Muscle of back (tissue), 3 donors: ENCODE measurements at regions not wholly inside any gene's neighbourhood (a gene's known extent, or its start where the extent isn't known, plus 50 kb on each side); places are given as distances from the start of the nearest gene placed in this dataset.
"Not testable (repeated sequence)": the region's sequence is repeated elsewhere in the genome, so short reads cannot be mapped to it uniquely, and the experiment has no call there.

Experiments
- DNase-seq, 3 donors: peaks; one replicate each; pipeline versions ENCODE4 v3.0.0 to v3.0.0-alpha.2; 2013

- no peak for DNase-seq
Observed at GRCh38 chr2:101610750-101611315, 86.7 kb upstream of the MAP4K4 start.

GRCh38 chr2:101609433-101609832, 88.1 kb upstream of the MAP4K4 start:
- no peak for DNase-seq

- DNase-seq = no peak
Observed at GRCh38 chr2:101608408-101609310, 88.8 kb upstream of the MAP4K4 start.

GRCh38 chr2:101597347-101597944, 100.1 kb upstream of the MAP4K4 start:
- DNase-seq = peak; percentile 70 to 80 (median 78)

- DNase-seq = no peak
Observed at GRCh38 chr2:101596333-101596732, 101.2 kb upstream of the MAP4K4 start.

- DNase-seq = no peak
Observed at GRCh38 chr2:101587251-101587650, 110.3 kb upstream of the MAP4K4 start.

GRCh38 chr2:101583861-101584260, 108.9 kb upstream of the RFX8 start:
- no peak for DNase-seq

GRCh38 chr2:101581675-101582299, 106.9 kb upstream of the RFX8 start:
- no peak for DNase-seq

GRCh38 chr2:101580528-101580927, 105.6 kb upstream of the RFX8 start:
- no peak for DNase-seq

GRCh38 chr2:101578671-101579070, 103.8 kb upstream of the RFX8 start:
- no peak for DNase-seq

- not testable (repeated sequence) for DNase-seq
Observed at GRCh38 chr2:101578135-101578534, 103.2 kb upstream of the RFX8 start.

- peak in 1 of 3 donors; percentile 55 for DNase-seq
Observed at GRCh38 chr2:101577173-101577572, 102.3 kb upstream of the RFX8 start.

- DNase-seq = no peak
Observed at GRCh38 chr2:101574622-101575021, 99.7 kb upstream of the RFX8 start.

- no peak for DNase-seq
Observed at GRCh38 chr2:101571951-101572350, 97.0 kb upstream of the RFX8 start.

- DNase-seq = no peak
Observed at GRCh38 chr2:101569886-101570520, 95.1 kb upstream of the RFX8 start.

- DNase-seq = no peak
Observed at GRCh38 chr2:101568969-101569368, 94.1 kb upstream of the RFX8 start.

- DNase-seq = no peak
Observed at GRCh38 chr2:101566632-101567228, 91.8 kb upstream of the RFX8 start.

- no peak for DNase-seq
Observed at GRCh38 chr2:101563849-101564248, 88.9 kb upstream of the RFX8 start.

GRCh38 chr2:101560780-101561315, 85.9 kb upstream of the RFX8 start:
- DNase-seq = no peak

GRCh38 chr2:101559551-101559950, 84.6 kb upstream of the RFX8 start:
- peak; percentile 15 to 37 (median 16) for DNase-seq
